ENCODE measurements at regions not wholly inside any gene's neighbourhood (a gene's known extent, or its start where the extent isn't known, plus 50 kb on each side); places are given as distances from the start of the nearest gene placed in this dataset.

DNA sequence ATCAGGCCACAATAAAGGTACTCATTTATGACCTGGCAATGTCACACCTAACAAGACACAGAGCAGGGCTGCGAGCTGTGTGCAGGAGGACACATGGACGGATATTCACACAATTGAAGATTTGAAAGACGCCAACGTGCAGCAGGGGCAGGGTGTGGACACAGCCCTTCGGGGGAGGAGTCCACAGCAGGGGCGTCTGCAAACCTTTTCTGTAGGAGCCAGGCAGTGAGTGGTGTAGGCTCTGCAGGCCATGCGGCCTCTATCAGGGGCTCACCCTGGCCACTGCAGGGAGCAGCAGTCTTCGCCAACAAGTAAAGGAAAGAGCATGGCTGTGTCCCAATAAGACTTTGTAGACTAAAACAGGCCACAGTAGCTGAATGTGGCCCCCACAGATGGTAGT is 125.7 kb upstream of the SNTG2 start:
- no peak for DNase-seq

DNA sequence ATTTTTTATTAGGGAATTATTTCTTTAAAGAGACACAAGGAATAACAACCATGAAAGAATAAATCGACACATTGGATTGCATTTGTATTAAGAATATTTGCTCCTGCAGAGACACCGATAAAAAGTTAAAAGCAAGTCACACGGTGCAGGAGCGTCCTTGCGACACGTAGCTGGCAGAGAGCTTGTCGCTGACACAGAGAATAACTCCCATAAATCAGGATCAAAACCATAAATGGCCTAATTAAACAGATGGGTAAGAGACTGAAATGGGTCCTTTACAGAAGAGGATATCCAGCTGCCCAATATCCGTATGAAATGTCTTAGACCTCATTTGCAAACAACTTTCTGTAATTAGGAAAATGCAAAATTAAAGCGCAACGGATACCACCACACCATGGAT is 126.1 kb upstream of the SNTG2 start:
- DNase-seq = no peak

DNA sequence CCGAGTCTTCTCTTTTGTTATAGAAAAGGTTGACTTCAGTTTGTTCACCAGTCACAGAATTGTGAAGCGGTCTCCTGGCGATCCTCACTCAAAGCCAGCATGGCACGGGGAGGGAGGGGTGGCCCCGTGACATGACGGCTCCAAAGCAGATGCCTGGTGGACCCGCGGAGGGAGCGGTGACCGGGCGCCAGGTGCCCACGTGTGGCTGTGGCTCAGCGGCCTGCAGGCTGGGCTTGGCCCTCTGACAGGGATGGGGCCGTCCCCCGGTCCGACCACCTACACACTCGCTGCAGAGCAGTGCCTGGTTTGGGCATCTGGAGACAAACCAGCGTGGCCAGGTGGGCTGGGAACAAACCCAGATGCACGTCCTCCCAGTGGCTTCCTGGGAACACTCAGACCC is 129.1 kb upstream of the SNTG2 start:
- no peak for DNase-seq

DNA sequence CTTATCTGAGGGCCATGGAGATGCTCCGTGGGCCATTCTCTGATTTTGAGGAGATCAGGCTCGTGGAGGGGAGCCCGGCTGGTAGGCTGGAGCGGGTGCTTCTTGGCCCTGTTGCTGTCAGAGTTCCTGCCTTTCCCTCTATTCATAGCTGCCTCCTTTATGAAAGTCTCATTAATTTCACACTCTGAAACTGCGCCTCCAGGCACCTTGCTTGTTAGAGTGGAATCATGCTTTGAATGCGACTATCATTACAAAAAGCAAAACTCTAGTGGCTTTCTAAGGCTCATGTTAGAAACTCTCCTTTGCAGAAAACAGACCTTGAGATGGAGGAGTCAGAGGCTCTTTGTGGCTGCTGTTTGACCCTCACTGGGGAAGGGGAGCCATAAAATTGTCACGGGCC is 131.0 kb upstream of the SNTG2 start:
- no peak for DNase-seq

DNA sequence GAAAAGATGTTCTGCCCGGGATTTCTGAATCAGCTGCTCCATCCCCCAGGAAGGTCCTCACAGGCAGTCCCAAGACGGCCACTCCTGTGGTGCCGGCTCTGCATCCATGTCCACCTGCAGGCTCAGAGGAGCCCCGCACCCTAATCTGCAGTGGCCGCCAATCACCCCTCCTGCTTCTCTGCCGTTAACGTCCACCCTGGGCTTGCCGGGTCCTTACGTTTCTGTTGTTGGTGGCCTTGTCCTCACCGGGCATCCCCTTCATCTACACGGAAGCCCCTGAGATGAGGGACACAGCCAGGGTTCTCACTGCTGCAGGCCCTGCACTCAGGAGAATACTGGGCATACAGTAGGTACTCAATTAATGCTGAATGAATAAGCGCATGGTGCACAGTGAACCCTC is 131.5 kb upstream of the SNTG2 start:
- no peak for DNase-seq

DNA sequence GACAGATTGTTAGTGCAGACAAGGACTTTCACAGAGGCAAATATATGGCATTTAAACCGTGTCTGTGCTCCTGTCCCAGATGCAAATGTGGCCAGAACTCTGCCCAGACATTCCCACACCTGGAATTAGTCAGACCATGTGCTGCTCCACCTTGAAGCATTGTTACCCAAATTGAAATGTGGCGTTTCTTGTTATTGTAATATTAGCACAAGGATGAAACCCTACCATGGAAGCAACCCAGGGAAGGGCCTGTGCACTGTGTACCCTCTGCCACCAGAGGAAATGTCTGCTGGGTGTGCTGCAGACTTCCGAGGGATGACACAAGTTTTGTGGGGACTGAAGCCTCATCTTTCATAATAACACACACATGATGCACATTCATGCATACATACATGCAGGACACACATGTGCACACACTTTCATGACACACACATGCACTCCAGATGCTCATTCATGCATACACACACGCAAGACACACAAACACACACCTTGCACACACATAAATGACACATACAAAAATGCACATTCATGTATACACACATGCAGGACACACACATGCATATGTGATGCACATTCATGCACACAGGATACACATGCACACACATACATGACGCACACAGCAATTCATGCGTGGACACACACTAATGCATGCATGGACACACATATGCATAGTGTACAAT is 133.2 kb upstream of the SNTG2 start:
- DNase-seq = no peak

DNA sequence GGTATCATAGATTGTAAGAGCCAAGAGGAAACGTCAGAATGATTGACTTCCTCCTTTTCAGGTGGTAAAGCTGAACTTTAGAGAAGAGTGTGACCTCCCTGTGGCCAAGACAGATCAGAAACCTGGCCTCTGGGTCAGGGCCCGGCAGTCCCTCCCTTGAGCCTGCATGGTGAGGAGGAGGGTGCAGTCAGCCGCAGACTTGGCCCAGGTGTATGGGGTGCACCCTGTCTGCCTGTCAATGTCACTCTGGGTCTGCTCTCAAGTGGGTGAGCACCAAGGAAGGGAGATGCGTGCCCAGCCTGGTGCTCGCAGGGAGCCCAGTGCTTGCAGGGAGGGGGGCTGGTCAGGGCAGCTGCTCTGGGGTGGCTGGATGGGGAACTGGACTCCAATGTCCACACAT is 134.4 kb upstream of the SNTG2 start:
- no peak for DNase-seq

DNA sequence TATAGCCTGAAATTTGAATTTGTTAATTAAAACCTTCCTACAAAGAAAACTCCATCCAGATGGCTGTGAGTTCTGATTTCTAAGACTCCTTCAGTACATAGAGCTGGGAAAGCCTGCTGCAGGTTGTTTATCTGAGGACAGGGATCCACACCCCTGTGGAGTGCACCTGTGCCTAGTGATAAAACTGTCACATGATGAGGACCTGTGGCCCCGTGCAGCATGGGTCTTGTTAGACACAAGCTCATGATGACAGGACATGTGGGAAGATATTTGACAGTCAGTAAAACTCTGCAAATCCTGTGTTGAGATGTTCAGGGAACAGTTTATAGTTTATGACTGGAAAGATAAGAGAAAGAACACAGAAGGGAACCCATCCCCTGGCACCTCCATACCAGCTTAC is 133.2 kb upstream of the TMEM18 start:
- DNase-seq = no peak

DNA sequence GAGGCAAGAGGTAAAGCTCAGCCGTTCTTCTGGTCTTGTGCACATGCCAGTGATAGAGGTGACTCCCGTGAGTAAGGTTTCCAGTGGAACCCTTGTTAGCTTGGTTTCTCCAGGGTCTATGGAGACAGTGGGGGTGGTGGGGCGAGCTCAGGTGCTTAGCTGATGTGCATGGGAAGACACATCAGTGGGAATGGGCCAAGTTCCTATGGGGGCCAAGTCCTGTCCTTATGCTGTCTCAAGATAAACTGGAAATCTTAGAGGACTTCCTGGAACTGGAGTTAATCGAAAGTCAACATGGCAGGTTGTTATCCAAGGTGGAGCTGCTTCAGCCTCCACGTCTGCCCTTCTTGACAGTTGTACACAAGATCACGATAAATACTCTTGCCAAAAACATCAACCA is 130.1 kb upstream of the TMEM18 start:
- no peak for DNase-seq

DNA sequence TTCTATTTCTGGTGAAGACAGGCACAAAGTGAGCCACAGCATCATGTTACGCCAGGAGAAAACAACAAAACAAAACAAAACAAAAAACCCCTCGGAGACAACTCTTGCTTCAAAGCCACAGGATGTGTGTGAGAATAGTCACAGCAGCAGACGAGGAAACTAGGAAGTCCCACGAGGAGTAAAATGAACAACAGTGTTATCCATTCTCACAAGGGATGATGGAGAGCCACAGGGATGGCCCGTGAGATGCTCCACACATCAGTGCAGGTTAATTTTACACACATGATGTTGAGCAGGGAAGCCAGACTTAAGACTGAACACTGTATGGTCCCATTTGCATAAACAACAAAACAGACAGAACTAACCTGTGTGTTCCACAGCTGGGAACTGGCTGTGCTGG is 128.5 kb upstream of the TMEM18 start:
- DNase-seq = no peak

DNA sequence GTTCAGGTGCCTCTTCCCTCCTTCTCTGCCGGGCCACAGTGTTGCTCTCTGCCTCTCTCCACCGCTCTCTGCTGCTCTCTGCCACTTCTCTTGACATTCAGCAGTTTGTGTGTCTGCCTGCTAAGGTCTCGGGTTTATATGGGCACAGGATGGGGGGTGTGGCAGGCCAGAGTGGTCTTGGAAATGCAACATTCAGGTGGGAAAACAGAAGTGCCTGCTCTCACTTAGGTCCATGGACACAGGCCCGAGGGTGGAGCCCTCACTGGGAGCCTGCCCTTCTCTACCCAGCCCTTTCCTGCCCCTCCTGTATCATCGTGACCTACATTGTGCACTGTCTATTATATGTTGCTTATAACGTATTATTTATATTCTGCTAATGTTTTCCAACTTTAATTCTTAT is 120.8 kb upstream of the TMEM18 start:
- no peak for DNase-seq

DNA sequence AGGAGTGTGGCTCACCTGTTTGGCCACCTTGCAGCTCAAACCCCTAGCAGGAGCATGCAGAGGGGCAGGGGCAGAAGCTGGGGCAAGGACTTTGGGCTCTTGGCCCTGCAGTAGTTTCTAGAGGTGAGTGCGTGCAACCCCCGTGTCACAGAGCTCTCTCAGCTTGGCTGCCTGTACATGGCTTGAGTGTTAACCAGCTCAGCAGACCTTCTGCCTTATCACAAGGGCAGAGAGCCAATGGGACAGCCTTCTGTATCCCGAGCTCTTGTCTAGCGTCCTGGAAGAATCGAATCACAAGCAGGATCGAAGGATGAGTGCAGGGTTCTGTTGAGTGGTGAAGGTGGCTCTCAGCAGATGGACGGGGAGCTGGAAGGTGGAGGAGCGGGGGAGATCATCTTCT is 120.3 kb upstream of the TMEM18 start:
- DNase-seq = no peak

DNA sequence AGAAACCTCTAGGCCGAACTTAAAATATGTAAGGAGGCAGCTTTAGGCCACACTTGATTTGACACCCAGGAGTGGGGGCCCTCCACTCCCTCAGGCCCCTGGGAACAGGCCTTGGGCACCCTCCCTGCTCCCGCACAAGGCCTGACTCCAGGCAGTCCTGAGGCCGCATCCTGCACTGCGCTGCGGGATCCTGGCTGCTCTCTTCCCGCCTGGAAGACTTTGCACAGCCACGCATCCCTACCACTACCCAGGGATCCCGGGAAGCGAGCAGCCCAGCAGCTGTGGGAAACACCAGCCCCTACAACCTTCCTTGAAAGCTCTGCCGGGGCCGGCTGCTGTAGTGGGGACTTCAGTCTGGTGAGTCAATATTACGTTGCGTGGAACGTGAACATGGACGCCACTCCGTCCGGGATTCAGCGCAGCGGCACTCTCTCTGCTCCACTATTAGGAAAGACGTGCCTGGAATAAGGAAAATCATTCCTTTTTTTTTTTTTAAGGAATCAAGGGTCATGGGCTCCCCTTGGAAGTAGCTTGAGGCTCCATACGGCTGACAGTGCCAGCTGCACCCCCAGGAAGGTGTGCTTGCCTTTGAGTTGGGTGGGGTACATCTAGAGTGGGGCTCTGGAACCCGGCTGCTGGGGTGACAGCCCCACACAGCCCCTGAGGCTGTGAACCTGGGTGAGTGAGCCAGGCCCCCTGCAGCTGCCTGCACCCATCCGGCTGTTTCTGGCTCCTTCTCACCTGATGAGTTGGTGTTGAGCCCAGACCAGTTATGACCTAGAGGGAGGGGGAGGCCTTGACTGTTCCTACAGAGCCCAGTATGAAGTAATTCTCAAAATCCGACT is 119.2 kb upstream of the TMEM18 start:
- DNase-seq = no peak

DNA sequence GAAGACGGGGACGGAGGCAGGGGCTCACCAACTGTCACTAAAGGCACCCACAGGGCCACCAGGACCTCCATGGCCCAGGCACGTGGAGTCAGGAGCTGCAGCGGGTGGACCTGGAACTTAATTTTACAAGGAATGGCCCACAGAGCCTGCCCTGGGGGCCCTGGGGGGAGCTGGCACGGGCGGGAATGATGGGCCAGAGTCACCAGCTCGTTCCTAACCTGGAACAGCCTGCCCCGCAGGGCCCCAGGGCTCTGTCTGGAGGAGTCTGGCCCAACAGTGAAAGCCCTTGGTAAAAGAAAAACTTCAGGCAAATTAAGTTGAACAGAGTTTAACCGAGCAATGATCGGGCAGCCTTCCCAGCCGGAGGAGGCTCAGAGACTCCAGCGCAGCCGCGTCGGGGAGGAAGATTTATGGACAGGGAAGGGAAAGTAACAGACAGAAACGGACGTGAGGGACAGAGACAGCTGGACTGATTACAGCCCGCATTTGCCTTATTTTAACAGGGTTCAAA is 118.4 kb upstream of the TMEM18 start:
- no peak for DNase-seq

DNA sequence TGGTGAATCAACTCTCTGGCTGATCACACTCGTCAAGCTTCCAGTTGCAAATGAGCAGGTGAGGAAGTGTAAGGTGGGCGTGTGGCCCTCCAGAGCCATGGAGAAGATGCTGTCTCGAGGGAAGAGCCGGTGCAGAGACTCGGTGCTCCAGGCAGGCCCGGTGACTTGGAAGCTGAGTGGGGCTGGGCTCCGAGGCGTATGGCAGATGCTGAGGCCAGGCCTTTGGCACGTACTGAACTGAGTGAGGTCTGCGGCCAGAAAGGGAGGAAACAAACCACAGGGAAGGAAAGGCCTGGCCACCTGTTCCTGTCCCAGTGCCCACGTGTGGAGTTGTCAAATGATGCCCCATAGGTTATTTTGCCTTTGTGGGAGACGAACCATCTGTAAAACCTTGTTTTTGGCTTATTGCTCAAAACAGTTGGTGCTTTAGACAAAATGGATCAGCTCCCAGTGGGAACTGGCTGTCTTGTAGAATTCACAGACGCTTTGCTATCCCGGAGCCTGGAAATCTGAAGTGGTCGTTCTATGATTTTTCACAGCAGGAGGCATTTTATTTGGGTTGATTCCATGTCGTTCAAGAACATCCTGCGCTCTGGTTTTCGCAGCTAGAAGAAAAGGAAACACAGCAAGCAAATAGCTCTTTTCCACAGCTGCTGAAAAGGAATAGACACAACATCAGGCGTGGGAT is 117.5 kb upstream of the TMEM18 start:
- no peak for DNase-seq

DNA sequence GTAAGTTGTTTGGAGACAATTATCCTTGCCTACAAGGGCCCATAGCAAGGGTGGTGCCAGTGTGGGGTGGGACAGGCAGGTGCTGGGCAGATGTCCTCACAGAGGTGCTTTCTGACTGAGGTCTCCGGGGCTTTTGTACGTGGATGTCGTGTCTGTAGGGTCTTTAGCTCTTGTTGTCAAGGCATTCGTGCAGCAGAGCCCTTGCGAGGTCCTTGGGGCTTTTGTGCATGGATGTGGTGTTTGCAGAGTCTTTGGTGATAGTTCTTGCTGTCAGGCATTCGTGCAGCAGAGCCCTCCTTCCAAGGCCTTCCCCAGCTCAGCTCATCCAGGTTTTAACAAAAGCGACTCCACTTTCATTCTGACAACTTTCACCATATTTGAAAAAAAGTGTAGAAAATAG is 116.0 kb upstream of the TMEM18 start:
- DNase-seq = no peak

DNA sequence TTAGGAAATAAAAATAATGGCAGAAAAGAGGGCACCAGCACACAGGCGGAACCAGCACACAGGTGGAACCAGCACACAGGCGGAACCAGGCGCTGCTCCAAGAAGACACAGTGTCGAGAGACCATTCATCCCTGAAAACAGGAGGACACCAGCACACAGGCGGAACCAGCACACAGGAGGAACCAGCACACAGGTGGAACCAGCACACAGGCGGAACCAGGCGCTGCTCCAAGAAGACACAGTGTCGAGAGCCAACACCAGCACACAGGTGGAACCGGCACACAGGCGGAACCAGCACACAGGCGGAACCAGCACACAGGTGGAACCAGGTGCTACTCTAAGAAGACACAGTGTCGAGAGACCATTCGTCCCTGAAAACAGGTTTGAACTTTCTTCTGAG is 115.5 kb upstream of the TMEM18 start:
- DNase-seq = no peak

DNA sequence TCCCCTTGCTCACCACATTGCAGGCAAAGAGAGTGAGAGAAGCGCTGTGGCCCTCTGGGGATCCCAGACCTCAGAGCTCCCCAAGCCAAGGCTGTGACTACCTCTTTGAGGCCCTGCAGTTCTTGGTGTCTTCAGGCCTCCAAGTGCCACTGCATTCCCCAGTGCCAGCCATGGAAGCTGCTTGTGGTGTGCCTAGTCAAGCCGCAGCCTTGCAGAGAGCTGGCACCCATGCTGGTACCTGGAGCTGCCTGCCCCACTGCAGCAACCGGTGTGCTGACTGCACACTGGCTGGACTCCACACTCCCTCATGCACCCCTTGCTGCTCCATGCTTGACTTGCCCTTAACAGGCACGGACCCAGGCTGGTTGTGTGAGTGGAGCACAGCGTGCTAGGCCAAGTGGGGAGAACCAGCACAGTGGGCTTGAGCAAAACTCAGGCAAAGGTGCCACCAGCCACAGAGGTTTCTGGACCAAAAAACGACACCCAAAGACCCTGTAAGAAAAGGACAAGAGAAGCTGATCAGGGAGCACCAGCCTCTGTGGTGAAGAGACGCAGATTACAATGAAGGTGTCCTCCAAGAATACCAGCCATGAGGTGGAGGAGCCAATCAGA is 113.5 kb upstream of the TMEM18 start:
- no peak for DNase-seq

DNA sequence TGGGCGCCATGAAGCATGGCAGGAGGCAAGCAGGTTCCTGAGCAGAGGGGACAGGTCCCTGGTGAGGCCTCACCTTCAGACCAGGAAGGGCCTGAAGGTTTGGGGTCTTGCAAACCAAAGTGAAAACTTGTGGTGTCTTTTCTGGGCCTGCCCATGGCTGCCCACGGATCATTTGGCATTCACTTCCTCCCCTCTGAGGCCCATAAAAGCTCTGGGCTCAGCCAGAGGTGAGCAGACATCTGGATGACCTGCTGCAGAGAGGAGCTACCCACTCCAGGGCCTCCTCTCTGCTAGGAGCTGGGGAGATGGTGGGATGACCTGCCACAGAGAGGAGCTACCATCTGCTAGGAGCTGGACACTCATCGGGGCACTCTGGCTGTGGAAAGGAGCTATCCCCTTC is 112.9 kb upstream of the TMEM18 start:
- no peak for DNase-seq

DNA sequence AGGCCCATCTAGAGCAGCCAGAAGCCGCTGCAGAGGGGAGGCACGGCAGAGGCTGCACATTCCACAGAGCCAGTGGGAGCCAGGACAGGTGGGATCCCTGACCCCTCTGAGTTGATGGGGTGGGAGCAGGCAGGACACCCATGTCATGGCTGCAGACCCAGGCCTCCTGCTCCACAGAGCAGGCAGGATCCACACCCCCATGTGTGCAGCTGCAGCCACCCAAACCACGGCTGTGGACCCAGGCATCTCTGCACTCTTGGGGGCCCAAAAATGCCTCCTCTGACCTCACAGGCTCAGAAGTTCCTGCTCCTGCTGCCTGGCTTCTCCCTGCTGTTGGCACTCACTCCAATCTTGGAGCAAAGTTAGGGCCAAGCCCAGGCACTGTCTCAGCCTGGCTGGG is 112.3 kb upstream of the TMEM18 start:
- DNase-seq = no peak

DNA sequence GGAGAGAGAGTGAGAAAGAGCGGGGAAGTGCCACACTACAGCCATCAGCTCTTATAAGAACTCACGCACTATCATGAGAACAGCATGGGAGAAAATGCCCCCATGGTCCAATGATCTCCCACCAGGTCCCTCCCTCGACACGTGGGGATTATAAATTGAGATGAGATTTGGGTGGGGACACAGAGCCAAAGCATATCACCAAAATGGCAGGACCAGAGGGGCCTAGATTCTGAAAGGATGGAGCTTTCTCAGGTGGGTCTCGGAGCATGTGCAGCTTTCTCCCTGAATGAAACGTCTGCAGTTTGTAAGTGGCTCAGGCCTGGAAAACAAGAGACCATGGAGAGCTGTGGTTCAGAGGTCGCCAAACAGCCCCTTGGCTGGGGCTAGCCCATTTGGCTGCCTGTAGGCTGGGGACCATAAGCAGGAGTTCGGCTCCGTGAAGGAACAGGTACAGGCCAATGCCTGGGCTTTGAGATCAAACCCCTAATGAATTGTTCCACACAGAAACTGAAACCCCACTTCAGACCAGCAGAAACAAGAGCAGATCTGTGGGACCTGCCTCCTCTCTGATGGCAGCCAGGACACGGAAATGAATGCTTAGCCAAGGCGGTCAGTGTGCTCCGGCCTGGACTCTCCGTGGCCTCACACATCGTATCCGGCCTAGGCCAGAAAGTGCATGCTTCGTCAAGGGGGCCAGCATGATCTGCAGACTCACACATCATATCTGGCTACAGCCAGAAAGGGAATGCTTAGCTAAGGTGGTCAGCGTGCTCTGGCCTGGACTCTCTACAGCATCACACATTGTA is 111.2 kb upstream of the TMEM18 start:
- DNase-seq = no peak

DNA sequence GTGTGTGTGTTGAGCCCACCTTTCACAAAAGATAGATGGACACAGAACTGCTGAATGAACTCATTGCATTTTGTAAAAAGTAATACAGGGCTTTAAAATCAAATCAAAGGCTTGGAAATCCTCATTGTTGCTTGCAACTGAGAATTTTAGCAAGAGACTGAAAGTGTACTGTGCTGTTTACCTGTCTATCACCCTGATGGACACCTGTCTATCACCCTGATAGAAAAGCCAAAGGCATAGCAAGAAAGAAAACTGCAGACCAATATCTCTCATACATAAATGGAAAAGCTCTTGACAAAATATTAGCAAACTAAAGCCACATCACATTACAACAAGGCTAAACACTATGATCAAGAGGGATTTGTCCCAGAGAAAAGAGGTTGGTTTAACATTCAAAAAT is 107.5 kb upstream of the TMEM18 start:
- no peak for DNase-seq

DNA sequence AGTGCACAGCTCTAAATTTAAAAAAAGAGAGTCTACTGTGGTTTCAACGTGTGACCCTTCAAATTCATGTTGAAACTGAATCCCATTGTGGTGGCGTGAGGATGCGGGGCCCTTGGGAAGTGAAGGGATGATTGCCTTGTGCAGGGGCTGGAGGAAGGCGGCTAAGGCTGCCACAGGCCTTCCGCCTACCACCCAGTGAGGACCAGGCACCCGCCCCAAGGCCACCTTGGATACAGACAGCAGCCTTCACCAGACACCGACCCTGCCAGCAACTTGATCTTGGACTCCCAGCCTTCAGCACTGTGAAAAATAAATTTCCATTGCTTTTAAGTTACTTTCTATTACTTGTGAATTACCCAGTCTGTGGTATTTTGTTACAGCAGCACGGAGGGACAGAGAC is 103.4 kb upstream of the TMEM18 start:
- DNase-seq = no peak
